GM12878 (cell line): ENCODE measurements at regions not wholly inside any gene's neighbourhood (a gene's known extent, or its start where the extent isn't known, plus 50 kb on each side); places are given as distances from the start of the nearest gene placed in this dataset.

Experiments used
- FOS ChIP-seq: IDR thresholded peaks from 3 replicates; pipeline ENCODE4 v1.6.1; 2011; ENCODE audit warnings: borderline replicate concordance; ENCODE audit not compliant: insufficient read length; ENCODE audit errors: extremely low read depth
- POLR2A ChIP-seq: IDR thresholded peaks from 2 replicates; pipeline ENCODE4 v1.6.1; 2011; ENCODE audit warnings: low read depth, mild to moderate bottlenecking, low read length
- RAD21 ChIP-seq: IDR thresholded peaks from 2 replicates; pipeline ENCODE4 v1.6.1; 2011; ENCODE audit warnings: mild to moderate bottlenecking, low read depth, low read length, moderate library complexity; ENCODE audit not compliant: insufficient read depth
- SUPT20H ChIP-seq: IDR thresholded peaks from 2 replicates; pipeline ENCODE4 v1.6.1; 2011; ENCODE audit warnings: low read depth, mild to moderate bottlenecking, low read length, moderate library complexity, borderline replicate concordance; ENCODE audit not compliant: control insufficient read depth
- TF ChIP-seq, protein P1 (sequence below), 3 experiments: IDR thresholded peaks in 2 of 3; conservative IDR thresholded peaks in 1 of 3; 2 replicates each; pipeline ENCODE4 v1.5.1; 2011; ENCODE audit warnings: low read depth in 3 of 3, low read length in 3 of 3, mild to moderate bottlenecking in 3 of 3, control low read depth in 2 of 3, moderate library complexity in 2 of 3, inconsistent platforms in 1 of 3, mixed read lengths in 1 of 3; ENCODE audit not compliant: control insufficient read depth in 2 of 3, insufficient read depth in 1 of 3; ENCODE audit errors: extremely low read depth in 1 of 3

DNA sequence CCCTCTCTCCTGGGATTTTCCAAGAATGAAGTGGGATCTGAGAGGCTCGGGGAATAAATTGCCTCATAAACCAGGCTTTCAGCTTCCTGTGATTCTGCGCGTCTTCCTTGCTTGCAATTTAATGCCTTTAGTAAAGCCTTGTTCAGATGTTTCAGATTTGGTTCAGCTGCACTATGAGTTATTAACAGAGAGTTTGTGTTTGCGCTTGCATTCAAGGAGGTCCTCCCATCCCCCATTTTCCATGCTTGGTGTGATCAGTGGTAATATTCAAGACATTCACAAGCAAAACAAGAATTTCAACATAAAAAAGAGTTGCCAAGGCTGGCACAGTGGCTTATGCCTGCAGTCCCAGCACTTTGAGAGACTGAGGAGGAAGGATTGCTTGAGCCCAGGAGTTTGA lies 1068.9 kb downstream of the TYW1 start:
- TF ChIP-seq SUPT20H (no peak), RAD21 (no peak), POLR2A (no peak), FOS (no peak)
- TF ChIP-seq, protein P1, sequence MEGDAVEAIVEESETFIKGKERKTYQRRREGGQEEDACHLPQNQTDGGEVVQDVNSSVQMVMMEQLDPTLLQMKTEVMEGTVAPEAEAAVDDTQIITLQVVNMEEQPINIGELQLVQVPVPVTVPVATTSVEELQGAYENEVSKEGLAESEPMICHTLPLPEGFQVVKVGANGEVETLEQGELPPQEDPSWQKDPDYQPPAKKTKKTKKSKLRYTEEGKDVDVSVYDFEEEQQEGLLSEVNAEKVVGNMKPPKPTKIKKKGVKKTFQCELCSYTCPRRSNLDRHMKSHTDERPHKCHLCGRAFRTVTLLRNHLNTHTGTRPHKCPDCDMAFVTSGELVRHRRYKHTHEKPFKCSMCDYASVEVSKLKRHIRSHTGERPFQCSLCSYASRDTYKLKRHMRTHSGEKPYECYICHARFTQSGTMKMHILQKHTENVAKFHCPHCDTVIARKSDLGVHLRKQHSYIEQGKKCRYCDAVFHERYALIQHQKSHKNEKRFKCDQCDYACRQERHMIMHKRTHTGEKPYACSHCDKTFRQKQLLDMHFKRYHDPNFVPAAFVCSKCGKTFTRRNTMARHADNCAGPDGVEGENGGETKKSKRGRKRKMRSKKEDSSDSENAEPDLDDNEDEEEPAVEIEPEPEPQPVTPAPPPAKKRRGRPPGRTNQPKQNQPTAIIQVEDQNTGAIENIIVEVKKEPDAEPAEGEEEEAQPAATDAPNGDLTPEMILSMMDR (IDR thresholded peaks at IDR 0.05 in 2 of 3, conservative IDR thresholded peaks at IDR 0.05 in 1 of 3; ENCODE audit: control insufficient read depth in 2 of 3, extremely low read depth in 1 of 3, insufficient read depth in 1 of 3, low read depth in 3 of 3, low read length in 3 of 3): no peak
